Central memory CD8-positive, alpha-beta T cell (primary cell): ENCODE measurements at regions not wholly inside any gene's neighbourhood (a gene's known extent, or its start where the extent isn't known, plus 50 kb on each side); places are given as distances from the start of the nearest gene placed in this dataset.

ENCODE experiments used
- ATAC-seq: fragments of 150-1000 bp; cut with Tn5 transposase; replicated peaks from 2 replicates; pipeline ENCODE4 v1.10.0; 2022; ENCODE audit warnings: mild to moderate bottlenecking, moderate FRiP score, moderate number of reproducible peaks; ENCODE audit not compliant: poor library complexity, severe bottlenecking; ENCODE audit errors: extremely low read depth
- DNase-seq, 2 donors: peaks; one replicate each; pipeline ENCODE4 v3.0.0; 2021; ENCODE audit warnings: low spot score in 2 of 2
- H3K27ac Mint-ChIP-seq: one replicate; pipeline ENCODE4 v1.8.0; 2022; ENCODE audit warnings: low read depth, mild to moderate bottlenecking, moderate library complexity, mixed read lengths
- H3K27me3 Mint-ChIP-seq: one replicate; pipeline ENCODE4 v1.8.0; 2022; ENCODE audit warnings: mixed read lengths
- H3K36me3 Mint-ChIP-seq: one replicate; pipeline ENCODE4 v1.8.0; 2022; ENCODE audit warnings: mild to moderate bottlenecking, moderate library complexity, mixed read lengths; ENCODE audit not compliant: insufficient read depth
- H3K4me1 Mint-ChIP-seq: one replicate; pipeline ENCODE4 v1.8.0; 2022; ENCODE audit warnings: mixed read lengths
- H3K4me3 Mint-ChIP-seq: one replicate; pipeline ENCODE4 v1.8.0; 2022; ENCODE audit warnings: mild to moderate bottlenecking, moderate library complexity, mixed read lengths
- H3K9me3 Mint-ChIP-seq: one replicate; pipeline ENCODE4 v1.8.0; 2022; ENCODE audit warnings: mixed read lengths

GRCh38 chr20:1766731-1767130 lies 109.2 kb upstream of the SIRPG start:
- Mint-ChIP-seq H3K4me3 (no peak overlapping the region), H3K36me3 (peaks cover 1% of the 10 kb centered on the region), H3K4me1 (no peaks in the 10 kb centered on the region), H3K9me3 (no peaks in the 10 kb centered on the region), H3K27ac (no peak overlapping the region), H3K27me3 (no peaks in the 10 kb centered on the region)
- ATAC-seq (no peak), DNase-seq (no peak)

GRCh38 chr20:1764136-1765033 lies 106.8 kb upstream of the SIRPG start:
- H3K4me1 Mint-ChIP-seq = no peaks in the 10 kb centered on the region
- ATAC-seq (peak; percentile 54), DNase-seq (no peak)
- H3K27me3 Mint-ChIP-seq = peaks cover 13% of the 10 kb centered on the region
- H3K9me3 Mint-ChIP-seq = no peaks in the 10 kb centered on the region
- H3K27ac Mint-ChIP-seq = no peak overlapping the region
- peaks cover 1% of the 10 kb centered on the region for H3K36me3 Mint-ChIP-seq
- H3K4me3 Mint-ChIP-seq = no peak overlapping the region

- Mint-ChIP-seq H3K4me3 (no peak overlapping the region), H3K9me3 (no peaks in the 10 kb centered on the region), H3K27ac (no peak overlapping the region), H3K36me3 (peaks cover 1% of the 10 kb centered on the region), H3K4me1 (no peaks in the 10 kb centered on the region), H3K27me3 (peaks cover 13% of the 10 kb centered on the region)
- DNase-seq (no peak), ATAC-seq (no peak)
Measured at GRCh38 chr20:1761598-1761997, 104.0 kb upstream of the SIRPG start.

- Mint-ChIP-seq H3K9me3 (no peaks in the 10 kb centered on the region), H3K4me3 (no peak overlapping the region), H3K36me3 (peaks cover 1% of the 10 kb centered on the region), H3K27me3 (peaks cover 13% of the 10 kb centered on the region), H3K4me1 (no peaks in the 10 kb centered on the region), H3K27ac (no peak overlapping the region)
- DNase-seq (no peak), ATAC-seq (no peak)
Measured at GRCh38 chr20:1761116-1761515, 103.5 kb upstream of the SIRPG start.

GRCh38 chr20:1758765-1759164 lies 101.2 kb upstream of the SIRPG start:
- peaks cover 13% of the 10 kb centered on the region for H3K27me3 Mint-ChIP-seq
- H3K4me3 Mint-ChIP-seq = no peak overlapping the region
- H3K9me3 Mint-ChIP-seq = no peaks in the 10 kb centered on the region
- ATAC-seq (no peak), DNase-seq (no peak)
- peaks cover 8% of the 10 kb centered on the region for H3K4me1 Mint-ChIP-seq
- H3K36me3 Mint-ChIP-seq = no peaks in the 10 kb centered on the region
- H3K27ac Mint-ChIP-seq = no peak overlapping the region

GRCh38 chr20:1757606-1758512 lies 100.3 kb upstream of the SIRPG start:
- H3K27ac Mint-ChIP-seq = no peak overlapping the region
- ATAC-seq (no peak), DNase-seq (no peak)
- H3K36me3 Mint-ChIP-seq = no peaks in the 10 kb centered on the region
- peaks cover 9% of the 10 kb centered on the region for H3K4me1 Mint-ChIP-seq
- H3K9me3 Mint-ChIP-seq = peaks cover under 1% of the 10 kb centered on the region
- H3K27me3 Mint-ChIP-seq = peaks cover 13% of the 10 kb centered on the region
- H3K4me3 Mint-ChIP-seq = no peak overlapping the region

- H3K4me3 Mint-ChIP-seq = no peak overlapping the region
- H3K4me1 Mint-ChIP-seq = peaks cover 9% of the 10 kb centered on the region
- H3K27me3 Mint-ChIP-seq = peaks cover 13% of the 10 kb centered on the region
- ATAC-seq = no peak
- no peak for DNase-seq
- peaks cover 8% of the 10 kb centered on the region for H3K9me3 Mint-ChIP-seq
- H3K27ac Mint-ChIP-seq = no peak overlapping the region
- no peaks in the 10 kb centered on the region for H3K36me3 Mint-ChIP-seq
Measured at GRCh38 chr20:1757072-1757471, 99.5 kb upstream of the SIRPG start.

- peaks cover 9% of the 10 kb centered on the region for H3K4me1 Mint-ChIP-seq
- peaks cover 15% of the 10 kb centered on the region for H3K9me3 Mint-ChIP-seq
- H3K27me3 Mint-ChIP-seq = peaks cover 6% of the 10 kb centered on the region
- H3K4me3 Mint-ChIP-seq = no peak overlapping the region
- no peaks in the 10 kb centered on the region for H3K36me3 Mint-ChIP-seq
- H3K27ac Mint-ChIP-seq = no peak overlapping the region
- ATAC-seq (no peak), DNase-seq (no peak)
Measured at GRCh38 chr20:1754749-1755148, 97.2 kb upstream of the SIRPG start.

- Mint-ChIP-seq H3K4me1 (peaks cover 9% of the 10 kb centered on the region), H3K4me3 (no peak overlapping the region), H3K27me3 (peaks cover 6% of the 10 kb centered on the region), H3K36me3 (no peaks in the 10 kb centered on the region), H3K27ac (no peak overlapping the region), H3K9me3 (peaks cover 15% of the 10 kb centered on the region)
- ATAC-seq (no peak), DNase-seq (no peak)
Measured at GRCh38 chr20:1754306-1754705, 96.7 kb upstream of the SIRPG start.

- no peak for ATAC-seq
- Mint-ChIP-seq H3K9me3 (peaks cover 15% of the 10 kb centered on the region), H3K27ac (no peak overlapping the region), H3K4me1 (peaks cover 9% of the 10 kb centered on the region), H3K27me3 (peaks cover 6% of the 10 kb centered on the region), H3K36me3 (no peaks in the 10 kb centered on the region), H3K4me3 (no peak overlapping the region)
- DNase-seq = no peak
Measured at GRCh38 chr20:1752045-1752444, 94.5 kb upstream of the SIRPG start.

GRCh38 chr20:1748777-1749176 lies 91.2 kb upstream of the SIRPG start:
- no peak overlapping the region for H3K27ac Mint-ChIP-seq
- no peak overlapping the region for H3K4me3 Mint-ChIP-seq
- DNase-seq = no peak
- H3K4me1 Mint-ChIP-seq = peaks cover 1% of the 10 kb centered on the region
- H3K36me3 Mint-ChIP-seq = no peaks in the 10 kb centered on the region
- no peak for ATAC-seq
- H3K27me3 Mint-ChIP-seq = peaks cover 15% of the 10 kb centered on the region
- H3K9me3 Mint-ChIP-seq = peaks cover 15% of the 10 kb centered on the region

GRCh38 chr20:1747953-1748577 lies 90.5 kb upstream of the SIRPG start:
- no peak for DNase-seq
- peaks cover 15% of the 10 kb centered on the region for H3K9me3 Mint-ChIP-seq
- H3K27ac Mint-ChIP-seq = no peak overlapping the region
- no peaks in the 10 kb centered on the region for H3K4me1 Mint-ChIP-seq
- peaks cover 15% of the 10 kb centered on the region for H3K27me3 Mint-ChIP-seq
- H3K36me3 Mint-ChIP-seq = no peaks in the 10 kb centered on the region
- no peak for ATAC-seq
- no peak overlapping the region for H3K4me3 Mint-ChIP-seq
